ENCODE measurements at regions not wholly inside any gene's neighbourhood (a gene's known extent, or its start where the extent isn't known, plus 50 kb on each side); places are given as distances from the start of the nearest gene placed in this dataset.

GRCh38 chr13:54445865-54446264, 1417.3 kb downstream of the OLFM4 start:
- TF ChIP-seq, protein P1, sequence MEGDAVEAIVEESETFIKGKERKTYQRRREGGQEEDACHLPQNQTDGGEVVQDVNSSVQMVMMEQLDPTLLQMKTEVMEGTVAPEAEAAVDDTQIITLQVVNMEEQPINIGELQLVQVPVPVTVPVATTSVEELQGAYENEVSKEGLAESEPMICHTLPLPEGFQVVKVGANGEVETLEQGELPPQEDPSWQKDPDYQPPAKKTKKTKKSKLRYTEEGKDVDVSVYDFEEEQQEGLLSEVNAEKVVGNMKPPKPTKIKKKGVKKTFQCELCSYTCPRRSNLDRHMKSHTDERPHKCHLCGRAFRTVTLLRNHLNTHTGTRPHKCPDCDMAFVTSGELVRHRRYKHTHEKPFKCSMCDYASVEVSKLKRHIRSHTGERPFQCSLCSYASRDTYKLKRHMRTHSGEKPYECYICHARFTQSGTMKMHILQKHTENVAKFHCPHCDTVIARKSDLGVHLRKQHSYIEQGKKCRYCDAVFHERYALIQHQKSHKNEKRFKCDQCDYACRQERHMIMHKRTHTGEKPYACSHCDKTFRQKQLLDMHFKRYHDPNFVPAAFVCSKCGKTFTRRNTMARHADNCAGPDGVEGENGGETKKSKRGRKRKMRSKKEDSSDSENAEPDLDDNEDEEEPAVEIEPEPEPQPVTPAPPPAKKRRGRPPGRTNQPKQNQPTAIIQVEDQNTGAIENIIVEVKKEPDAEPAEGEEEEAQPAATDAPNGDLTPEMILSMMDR (IDR thresholded peaks at IDR 0.05): no peak
- TF ChIP-seq POLR2A (IDR thresholded peaks at IDR 0.05): no peak
